Neutrophil (primary cell): ENCODE measurements at regions not wholly inside any gene's neighbourhood (a gene's known extent, or its start where the extent isn't known, plus 50 kb on each side); places are given as distances from the start of the nearest gene placed in this dataset.

Source experiments
- H3K27ac ChIP-seq: fragments of 200-600 bp; sonication (generic); 2 replicates; pipeline ENCODE4 v1.5.1; 2016; ENCODE audit warnings: mild to moderate bottlenecking, moderate library complexity
- H3K27me3 ChIP-seq: fragments of 200-600 bp; sonication (generic); 2 replicates; pipeline ENCODE4 v1.6.0; 2016; ENCODE audit warnings: mild to moderate bottlenecking
- H3K36me3 ChIP-seq: fragments of 200-600 bp; sonication (generic); 2 replicates; pipeline ENCODE4 v1.5.1; 2017
- H3K4me1 ChIP-seq, 2 experiments: fragments of 200-600 bp in 1 of 2; sonication (generic) in 1 of 2; 1 replicate in 1 of 2; 2 replicates in 1 of 2; pipeline versions ENCODE4 v1.5.1 to v1.6.1; 2013 to 2016; ENCODE audit warnings: low read depth in 1 of 2, low read length in 1 of 2, mild to moderate bottlenecking in 1 of 2, moderate library complexity in 1 of 2; ENCODE audit not compliant: control insufficient read depth in 1 of 2, insufficient read depth in 1 of 2
- H3K4me3 ChIP-seq, 2 experiments: fragments of 200-600 bp in 1 of 2; sonication (generic) in 1 of 2; 1 replicate in 1 of 2; 2 replicates in 1 of 2; pipeline ENCODE4 v1.5.1; 2013 to 2016; ENCODE audit warnings: low read depth in 1 of 2, low read length in 1 of 2, mild to moderate bottlenecking in 1 of 2, moderate library complexity in 1 of 2
- H3K9me3 ChIP-seq: fragments of 200-600 bp; sonication (generic); 2 replicates; pipeline ENCODE4 v1.5.1; 2016
- CTCF ChIP-seq: fragments of 200-600 bp; sonication (generic); IDR thresholded peaks from 2 replicates; pipeline ENCODE4 v1.5.1; 2016; ENCODE audit warnings: antibody characterized with exemption

GRCh38 chr12:126912111-126912510 lies 1354.9 kb upstream of the TMEM132C start:
- Histone ChIP-seq H3K36me3 (no peaks in the 10 kb centered on the region), H3K4me3 (no peak overlapping the region), H3K9me3 (no peaks in the 10 kb centered on the region), H3K27ac (no peak overlapping the region), H3K27me3 (no peaks in the 10 kb centered on the region), H3K4me1 (no peaks in the 10 kb centered on the region)
- no peak for TF ChIP-seq CTCF

- Histone ChIP-seq H3K36me3 (no peaks in the 10 kb centered on the region), H3K27ac (no peak overlapping the region), H3K9me3 (no peaks in the 10 kb centered on the region), H3K27me3 (no peaks in the 10 kb centered on the region), H3K4me1 (no peaks in the 10 kb centered on the region), H3K4me3 (no peak overlapping the region)
- no peak for TF ChIP-seq CTCF
These were observed 1352.7 kb upstream of the TMEM132C start for GRCh38 chr12:126914170-126914793.

GRCh38 chr12:126915309-126915708 lies 1351.7 kb upstream of the TMEM132C start:
- Histone ChIP-seq H3K9me3 (no peaks in the 10 kb centered on the region), H3K4me1 (no peaks in the 10 kb centered on the region), H3K27ac (no peak overlapping the region), H3K4me3 (no peak overlapping the region), H3K36me3 (no peaks in the 10 kb centered on the region), H3K27me3 (no peaks in the 10 kb centered on the region)
- no peak for TF ChIP-seq CTCF

GRCh38 chr12:126926023-126926594 lies 1340.9 kb upstream of the TMEM132C start:
- TF ChIP-seq CTCF = no peak
- Histone ChIP-seq H3K4me1 (no peaks in the 10 kb centered on the region), H3K36me3 (no peaks in the 10 kb centered on the region), H3K27me3 (no peaks in the 10 kb centered on the region), H3K4me3 (no peak overlapping the region), H3K27ac (no peak overlapping the region), H3K9me3 (no peaks in the 10 kb centered on the region)

GRCh38 chr12:126930234-126930633 lies 1336.7 kb upstream of the TMEM132C start:
- no peaks in the 10 kb centered on the region for H3K9me3 ChIP-seq
- H3K27me3 ChIP-seq = no peaks in the 10 kb centered on the region
- no peak overlapping the region for H3K4me3 ChIP-seq
- no peaks in the 10 kb centered on the region for H3K4me1 ChIP-seq
- no peak overlapping the region for H3K27ac ChIP-seq
- no peak for TF ChIP-seq CTCF
- H3K36me3 ChIP-seq = no peaks in the 10 kb centered on the region
